CD14-positive monocyte (primary cell): ENCODE measurements at regions not wholly inside any gene's neighbourhood (a gene's known extent, or its start where the extent isn't known, plus 50 kb on each side); places are given as distances from the start of the nearest gene placed in this dataset.
A peak's percentile ranks its signal among the peaks of the same experiment; 100 is the strongest.
"Not testable (repeated sequence)": the region's sequence is repeated elsewhere in the genome, so short reads cannot be mapped to it uniquely, and the experiment has no call there.

Source experiments
- DNase-seq, 3 donors: peaks; one replicate each; pipeline ENCODE4 v3.0.0-alpha.2; 2011 to 2022
- H2AFZ ChIP-seq: 2 replicates; pipeline ENCODE4 v1.6.0; 2012; ENCODE audit warnings: mild to moderate bottlenecking, low read depth, low read length, inconsistent platforms; ENCODE audit not compliant: insufficient read depth, poor library complexity, severe bottlenecking
- H3K27ac ChIP-seq, 2 donors: 1 replicate in 1 of 2; 2 replicates in 1 of 2; pipeline ENCODE4 v1.5.1; 2012 to 2013; ENCODE audit warnings: low read length in 2 of 2, control low read depth in 1 of 2, inconsistent platforms in 1 of 2, low read depth in 1 of 2, mild to moderate bottlenecking in 1 of 2
- H3K27me3 ChIP-seq, 2 donors: one replicate each; pipeline versions ENCODE4 v1.6.0 to v1.6.1; 2011 to 2013; ENCODE audit warnings: low read length in 2 of 2; ENCODE audit not compliant: control insufficient read depth in 2 of 2, insufficient read depth in 2 of 2
- H3K36me3 ChIP-seq, 2 donors: replicated peaks in 1 of 2; 1 replicate in 1 of 2; 2 replicates in 1 of 2; pipeline versions ENCODE4 v1.5.1 to v1.6.1; 2012 to 2013; ENCODE audit warnings: low read length in 2 of 2, control low read depth in 1 of 2, inconsistent platforms in 1 of 2, mild to moderate bottlenecking in 1 of 2; ENCODE audit not compliant: insufficient read depth in 2 of 2, control insufficient read depth in 1 of 2
- H3K4me1 ChIP-seq, 2 donors: 1 replicate in 1 of 2; 2 replicates in 1 of 2; pipeline versions ENCODE4 v1.5.1 to v1.6.1; 2012 to 2013; ENCODE audit warnings: low read length in 2 of 2, control low read depth in 1 of 2, inconsistent platforms in 1 of 2, mild to moderate bottlenecking in 1 of 2, moderate library complexity in 1 of 2; ENCODE audit not compliant: insufficient read depth in 2 of 2, control insufficient read depth in 1 of 2
- H3K4me2 ChIP-seq: replicated peaks from 2 replicates; pipeline ENCODE3; 2012; ENCODE audit warnings: low read length, moderate library complexity, mild to moderate bottlenecking; ENCODE audit not compliant: poor library complexity, severe bottlenecking; ENCODE audit errors: extremely low read depth
- H3K4me3 ChIP-seq, 3 experiments: fragments of 200-600 bp in 1 of 3; sonication (generic) in 1 of 3; replicated peaks in 1 of 3; 1 replicate in 2 of 3; 2 replicates in 1 of 3; pipeline ENCODE4 v1.5.1; 2011 to 2013; ENCODE audit warnings: low read length in 3 of 3, mild to moderate bottlenecking in 3 of 3, control low read depth in 2 of 3, low read depth in 2 of 3, inconsistent platforms in 1 of 3, moderate library complexity in 1 of 3
- H3K79me2 ChIP-seq: 2 replicates; pipeline ENCODE4 v1.6.0; 2012; ENCODE audit warnings: mild to moderate bottlenecking, control low read depth, inconsistent platforms, low read length, moderate library complexity; ENCODE audit not compliant: insufficient read depth
- H3K9ac ChIP-seq: 2 replicates; pipeline ENCODE4 v1.6.0; 2017; ENCODE audit warnings: low read length, mild to moderate bottlenecking; ENCODE audit not compliant: insufficient read depth, poor library complexity, severe bottlenecking
- H3K9me3 ChIP-seq, 2 donors: replicated peaks in 1 of 2; 1 replicate in 1 of 2; 2 replicates in 1 of 2; pipeline versions ENCODE4 v1.5.1 to v1.6.1; 2012 to 2013; ENCODE audit warnings: low read length in 2 of 2, control low read depth in 1 of 2; ENCODE audit not compliant: control insufficient read depth in 1 of 2, insufficient read depth in 1 of 2
- H4K20me1 ChIP-seq: 2 replicates; pipeline ENCODE4 v1.6.0; 2012; ENCODE audit warnings: mild to moderate bottlenecking, low read length, control low read depth, moderate library complexity; ENCODE audit not compliant: insufficient read depth
- H3K27ac Mint-ChIP-seq, 7 donors: one replicate each; pipeline ENCODE4 v1.8.0; 2020; ENCODE audit warnings: mild to moderate bottlenecking in 7 of 7, mixed read lengths in 7 of 7, moderate library complexity in 6 of 7, inconsistent platforms in 2 of 7
- H3K27me3 Mint-ChIP-seq, 3 donors: one replicate each; pipeline ENCODE4 v1.8.0; 2021 to 2022; ENCODE audit warnings: low read depth in 3 of 3, mild to moderate bottlenecking in 3 of 3, mixed read lengths in 3 of 3, moderate library complexity in 3 of 3, inconsistent platforms in 1 of 3
- H3K36me3 Mint-ChIP-seq, 2 donors: one replicate each; pipeline ENCODE4 v1.8.0; 2020; ENCODE audit warnings: mixed read lengths in 2 of 2, inconsistent platforms in 1 of 2, mild to moderate bottlenecking in 1 of 2
- H3K4me1 Mint-ChIP-seq: one replicate; pipeline ENCODE4 v1.8.0; 2020; ENCODE audit warnings: mild to moderate bottlenecking, mixed read lengths
- H3K4me3 Mint-ChIP-seq, 2 donors: one replicate each; pipeline ENCODE4 v1.8.0; 2020; ENCODE audit warnings: mild to moderate bottlenecking in 2 of 2, mixed read lengths in 2 of 2, moderate library complexity in 1 of 2
- H3K9me3 Mint-ChIP-seq, 7 donors: one replicate each; pipeline ENCODE4 v1.8.0; 2020 to 2022; ENCODE audit warnings: mixed read lengths in 7 of 7, mild to moderate bottlenecking in 6 of 7, moderate library complexity in 6 of 7, inconsistent platforms in 2 of 7
- CTCF ChIP-seq: fragments of 200-600 bp; IDR thresholded peaks from one replicate; pipeline ENCODE4 v1.8.0; 2022; ENCODE audit warnings: antibody characterized with exemption, mild to moderate bottlenecking
- WGBS: methylation state at CpG from one replicate; pipeline ENCODE4 v1.1.5; 2013; ENCODE audit warnings: missing lambda C conversion rate; ENCODE audit not compliant: insufficient coverage; 5-methylcytosine and 5-hydroxymethylcytosine counted together
- intact Hi-C, 2 donors: fragments of 100-400 bp; cut with micrococcal nuclease; formaldehyde crosslinking; loops; one replicate each; pipeline versions ENCODE4 v1.15.0 to v1.15.1; 2023

GRCh38 chrX:3175659-3176438 is 134.6 kb downstream of the ARSF start:
- H3K4me2 ChIP-seq = no peak overlapping the region
- no CpG with 5 or more reads among the region's 7 CpGs for WGBS
- no peaks in the 10 kb centered on the region for H3K4me1 ChIP-seq
- H3K9me3 ChIP-seq = no peaks in the 10 kb centered on the region
- no peaks in the 10 kb centered on the region for H4K20me1 ChIP-seq
- Mint-ChIP-seq H3K9me3 (peaks cover 0 to 6% (median 3%) of the 10 kb centered on the region in 7 donors), H3K36me3 (no peaks in the 10 kb centered on the region), H3K27ac (no peak overlapping the region), H3K4me3 (no peak overlapping the region), H3K4me1 (no peaks in the 10 kb centered on the region), H3K27me3 (no peaks in the 10 kb centered on the region)
- H3K9ac ChIP-seq = no peak overlapping the region
- H3K36me3 ChIP-seq = no peaks in the 10 kb centered on the region
- intact Hi-C loops = no loop called here
- H3K27me3 ChIP-seq = no peaks in the 10 kb centered on the region
- no peak overlapping the region for H2AFZ ChIP-seq
- no peak for TF ChIP-seq CTCF
- no peak for DNase-seq
- H3K27ac ChIP-seq = no peak overlapping the region
- H3K4me3 ChIP-seq = no peak overlapping the region
- H3K79me2 ChIP-seq = no peaks in the 10 kb centered on the region

GRCh38 chrX:3172156-3172555 is 130.9 kb downstream of the ARSF start:
- WGBS = no CpG with 5 or more reads among the region's 3 CpGs
- H3K4me1 Mint-ChIP-seq, intact Hi-C loops: not testable (repeated sequence)

More at GRCh38 chrX:3172156-3172555, 130.9 kb downstream of the ARSF start:
- H3K9me3 ChIP-seq, DNase-seq, H3K4me3 ChIP-seq, H3K27me3 ChIP-seq, H3K4me3 Mint-ChIP-seq, H3K4me1 ChIP-seq, H4K20me1 ChIP-seq, H3K9ac ChIP-seq, H3K27me3 Mint-ChIP-seq, H3K9me3 Mint-ChIP-seq, H3K36me3 Mint-ChIP-seq, H3K79me2 ChIP-seq, H2AFZ ChIP-seq, H3K4me2 ChIP-seq, H3K36me3 ChIP-seq, H3K27ac ChIP-seq: not testable (repeated sequence)
- peak overlapping the region in 1 of 7 donors; percentile 14 for H3K27ac Mint-ChIP-seq
